SW 1271 (cell line): ENCODE measurements at regions not wholly inside any gene's neighbourhood (a gene's known extent, or its start where the extent isn't known, plus 50 kb on each side); places are given as distances from the start of the nearest gene placed in this dataset.
"Not testable (repeated sequence)": the region's sequence is repeated elsewhere in the genome, so short reads cannot be mapped to it uniquely, and the experiment has no call there.

ENCODE experiments used
- DNase-seq, 2 experiments: peaks; one replicate each; lab custom pipeline; 2025; lab: John Stamatoyannopoulos, UW

GRCh38 chr9:81430727-81431126, 258.6 kb downstream of the TLE1 start:
- no peak for DNase-seq

DNA sequence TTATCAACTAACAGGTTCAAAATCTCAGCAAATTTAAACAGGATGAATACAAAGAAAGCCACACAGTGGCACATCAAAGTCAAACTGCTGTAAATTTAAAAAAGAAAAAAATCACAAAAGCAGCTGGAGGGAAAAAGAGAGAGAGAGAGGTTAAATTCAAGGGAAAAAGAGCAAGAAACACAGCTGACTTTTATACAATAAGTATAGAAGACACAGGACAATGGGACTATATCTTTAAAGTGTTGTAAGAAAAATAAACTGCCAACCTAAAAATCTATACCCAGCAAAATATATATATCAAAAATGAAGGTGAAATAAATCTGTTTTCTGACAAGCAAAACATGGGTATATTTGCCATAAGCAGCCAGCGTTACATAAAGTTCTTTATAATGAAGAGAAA, 261.5 kb downstream of the TLE1 start:
- DNase-seq = peak in 1 of 2 experiments; percentile 9

- no peak for DNase-seq
These were observed 264.9 kb downstream of the TLE1 start for GRCh38 chr9:81424431-81424830.

DNA sequence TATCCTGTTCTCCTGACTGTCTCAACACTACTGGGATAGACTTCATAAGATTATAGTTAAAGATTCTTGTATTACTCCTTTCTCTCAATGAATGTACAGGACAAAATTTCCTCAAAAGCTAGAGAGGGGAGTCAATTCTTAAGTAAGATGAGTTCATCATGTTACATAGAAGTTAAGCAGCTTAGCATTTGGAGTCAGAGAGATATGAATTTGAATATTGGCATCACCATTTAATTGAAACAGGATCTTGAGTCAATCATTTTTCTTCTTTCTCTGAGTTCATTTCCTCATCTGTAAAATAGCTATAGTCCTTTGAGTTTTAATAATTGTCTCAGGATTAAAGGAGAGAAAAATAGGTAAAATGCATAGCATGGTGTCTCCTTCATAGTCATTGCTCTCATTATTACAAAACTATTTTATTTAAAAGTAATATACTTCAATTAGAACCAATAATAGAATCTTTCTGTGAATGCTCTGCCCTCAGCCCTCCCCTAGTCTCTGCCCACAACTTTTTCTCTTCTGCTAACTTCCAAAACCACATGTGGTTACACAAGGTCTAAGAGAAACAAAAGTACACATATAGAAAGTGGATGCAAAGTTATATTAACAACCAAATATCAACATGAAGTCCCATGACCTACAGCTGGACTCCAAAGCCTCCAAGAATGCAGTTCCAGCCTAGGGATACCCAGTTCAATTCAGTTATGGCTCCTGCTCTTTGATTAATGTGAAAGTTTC, 265.6 kb downstream of the TLE1 start:
- DNase-seq = no peak

DNA sequence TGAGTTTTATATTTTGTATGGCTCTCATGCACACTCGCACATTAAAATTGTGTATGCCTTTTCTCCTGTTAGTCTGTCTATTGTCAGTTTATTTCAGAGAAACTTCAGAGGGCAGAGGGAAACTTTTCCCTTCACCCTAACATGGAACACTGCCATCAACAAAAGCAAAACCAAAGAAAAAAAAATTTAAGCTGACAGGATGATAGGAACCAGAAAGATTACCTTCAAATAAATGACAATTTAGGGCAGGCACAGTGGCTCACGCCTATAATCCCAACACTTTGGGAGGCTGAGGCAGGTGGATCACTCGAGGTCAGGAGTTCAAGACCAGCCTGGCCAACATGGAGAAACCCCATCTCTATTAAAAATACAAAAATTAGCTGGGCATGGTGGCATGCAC, 268.3 kb downstream of the TLE1 start:
- not testable (repeated sequence) for DNase-seq

DNA sequence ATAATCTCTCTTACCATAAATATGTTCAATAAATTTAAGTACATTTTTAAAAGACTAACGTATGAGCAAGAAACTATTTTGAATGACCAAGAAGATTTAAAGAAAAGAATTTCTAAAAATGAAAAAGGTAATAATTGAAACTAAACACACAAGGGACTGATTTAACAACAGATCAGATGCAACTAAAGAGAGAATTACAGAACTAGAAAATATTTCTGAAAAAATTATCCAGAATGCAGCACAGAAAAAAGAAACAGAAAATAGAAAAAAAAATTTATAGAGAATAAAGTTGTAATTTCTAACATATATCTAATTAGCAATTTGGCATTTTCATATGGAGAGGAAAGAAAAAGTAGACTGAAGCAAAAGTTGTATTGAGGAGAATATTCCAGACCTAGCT, 269.3 kb downstream of the TLE1 start:
- DNase-seq = no peak

DNA sequence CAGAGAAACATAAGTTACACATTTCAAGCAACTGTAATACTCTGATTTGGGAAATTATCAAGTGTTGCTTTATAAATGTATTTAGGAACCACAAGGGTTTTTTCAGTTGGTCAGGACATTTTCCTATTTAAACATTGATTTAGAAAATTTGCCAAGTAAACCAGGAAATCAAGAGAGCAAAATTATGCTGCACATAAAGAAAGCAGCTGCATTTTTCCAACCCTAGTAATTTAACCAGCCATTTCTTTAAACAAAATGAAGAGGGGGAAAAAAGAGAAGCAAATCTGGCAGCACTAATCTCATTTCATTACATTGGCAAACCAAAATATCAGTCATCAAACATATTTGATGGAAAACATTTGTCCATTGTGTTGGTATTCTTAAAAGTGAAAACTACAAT, 271.4 kb downstream of the TLE1 start:
- no peak for DNase-seq

- DNase-seq = no peak
These were observed 272.1 kb downstream of the TLE1 start for GRCh38 chr9:81417299-81417675.

GRCh38 chr9:81416476-81417298, 272.7 kb downstream of the TLE1 start:
- no peak for DNase-seq

- no peak for DNase-seq
These were observed 274.5 kb downstream of the TLE1 start for GRCh38 chr9:81414836-81415235.

GRCh38 chr9:81411961-81412360, 277.4 kb downstream of the TLE1 start:
- no peak for DNase-seq

- DNase-seq = peak in 1 of 2 experiments; percentile 32
These were observed 279.1 kb downstream of the TLE1 start for GRCh38 chr9:81410201-81410600.

GRCh38 chr9:81408951-81409350, 280.4 kb downstream of the TLE1 start:
- no peak for DNase-seq

DNA sequence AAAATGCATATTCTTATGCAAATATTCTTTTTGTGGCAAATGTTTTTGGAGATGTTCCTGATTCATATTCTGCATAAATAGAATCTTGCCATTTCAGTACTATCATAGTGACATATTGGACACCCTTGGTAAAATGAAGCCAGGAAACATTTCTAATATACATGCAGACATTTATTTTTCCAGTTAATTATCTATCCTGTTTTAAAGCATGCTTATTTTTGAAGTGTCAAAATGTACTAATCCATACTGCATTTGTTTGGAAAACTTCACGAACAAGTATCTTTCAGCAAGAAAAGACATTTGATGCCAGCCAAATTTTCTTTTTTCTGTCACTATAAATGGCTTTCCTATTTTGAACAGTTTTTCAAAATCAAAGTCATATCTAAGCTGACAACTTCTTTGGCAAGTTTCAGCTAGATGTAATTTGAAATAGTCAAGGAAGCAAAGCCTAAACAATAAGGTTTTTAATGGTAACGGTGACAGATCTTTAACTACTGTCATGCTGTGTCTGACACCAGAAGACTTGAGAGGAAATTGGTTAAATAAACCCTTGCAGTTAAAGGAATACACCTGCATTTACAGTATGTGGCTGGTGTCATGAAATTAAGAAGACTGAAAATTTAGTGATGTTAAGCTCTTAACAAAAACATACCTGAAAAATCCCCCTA, 284.3 kb downstream of the TLE1 start:
- DNase-seq = no peak

- DNase-seq = no peak
These were observed 291.6 kb downstream of the TLE1 start for GRCh38 chr9:81397481-81398381.

DNA sequence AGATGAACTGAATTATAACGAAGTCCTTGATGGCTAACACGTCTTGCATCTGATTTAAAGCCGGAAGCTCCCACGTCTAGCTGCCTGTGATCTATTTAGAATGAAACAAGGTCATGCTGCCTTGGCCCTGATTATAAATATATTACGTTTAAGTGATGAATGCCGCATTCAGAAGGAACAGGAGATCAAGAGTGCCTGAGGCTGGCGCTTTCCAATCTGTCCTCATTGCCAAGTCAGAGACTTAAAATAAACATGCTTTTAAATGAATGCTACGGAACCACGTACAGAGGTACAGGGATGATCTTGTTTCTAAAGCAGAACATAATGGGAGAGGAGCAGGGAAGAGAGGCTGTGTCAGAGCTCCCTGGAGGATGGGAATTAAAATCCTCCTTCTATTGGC, 292.8 kb downstream of the TLE1 start:
- DNase-seq = no peak

GRCh38 chr9:81395676-81396054, 293.7 kb downstream of the TLE1 start:
- DNase-seq = no peak

DNA sequence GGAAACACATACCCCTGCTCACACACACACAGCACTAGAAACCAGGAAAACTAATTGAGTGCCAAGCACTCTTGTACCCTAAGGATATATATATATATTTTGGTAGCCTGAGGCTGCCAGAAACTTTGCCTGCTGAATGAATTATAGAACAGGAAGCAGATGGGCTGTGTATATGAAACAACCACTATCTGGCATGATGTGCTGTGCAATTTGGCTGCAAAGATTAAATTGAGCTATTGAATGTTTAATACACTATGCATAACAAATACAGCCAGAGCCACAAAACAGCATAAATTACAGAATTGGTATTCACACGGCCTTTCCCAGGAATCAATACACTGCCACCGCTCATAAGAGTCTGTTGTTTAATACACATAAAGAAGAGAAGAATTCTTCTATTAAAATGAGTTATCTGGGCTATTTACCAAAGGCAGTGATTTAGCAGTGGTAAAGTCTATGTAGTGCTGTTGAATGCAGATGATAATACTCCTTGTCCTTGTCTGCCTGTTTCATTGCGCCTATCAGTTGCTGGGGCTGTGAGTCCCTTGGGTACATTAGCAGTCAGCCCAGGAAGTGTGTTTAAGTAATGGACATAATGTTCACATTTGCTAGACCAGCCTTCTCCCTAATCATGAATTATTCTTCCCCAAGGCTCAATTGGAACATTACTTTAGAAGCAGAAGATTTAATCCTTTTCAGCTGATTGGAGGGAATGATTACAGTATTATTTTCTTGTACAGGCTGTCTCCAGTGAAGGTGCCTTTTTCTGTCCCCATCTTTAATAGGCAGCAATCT, 294.3 kb downstream of the TLE1 start:
- DNase-seq = no peak

- DNase-seq = no peak
These were observed 295.1 kb downstream of the TLE1 start for GRCh38 chr9:81393985-81394811.

GRCh38 chr9:81391457-81391825, 297.9 kb downstream of the TLE1 start:
- no peak for DNase-seq
